GM12878 (cell line): ENCODE measurements at regions not wholly inside any gene's neighbourhood (a gene's known extent, or its start where the extent isn't known, plus 50 kb on each side); places are given as distances from the start of the nearest gene placed in this dataset.
"Not testable (repeated sequence)": the region's sequence is repeated elsewhere in the genome, so short reads cannot be mapped to it uniquely, and the experiment has no call there.

ENCODE experiments used
- ATAC-seq: fragments of 200-7000 bp; cut with Tn5 transposase; 3 replicates; pipeline ENCODE4 v1.9.1; 2020; ENCODE audit warnings: mild to moderate bottlenecking, moderate library complexity
- BruUV-seq: library from RNA; stranded (reverse); fragments of 400-500 nt; replicated peaks from 2 replicates; lab custom pipeline; 2021; lab: Mats Ljungman, UMichigan
- CTCF ChIA-PET: fragments of 300-600 bp; sonication (Branson Sonifier 250); formaldehyde crosslinking; extraction: SDS; loops from one replicate; lab custom pipeline; 2021; ENCODE audit warnings: inconsistent platforms; lab: Yijun Ruan, JAX
- POLR2A ChIA-PET: fragments of 350-600 bp; formaldehyde crosslinking; extraction: SDS; loops from one replicate; lab custom pipeline; 2021; ENCODE audit warnings: inconsistent platforms; lab: Charles Lee
- RAD21 ChIA-PET: fragments of 300-600 bp; sonication (Branson Sonifier 250); formaldehyde crosslinking; loops from one replicate; lab custom pipeline; 2023; ENCODE audit warnings: antibody characterized with exemption; ENCODE audit not compliant: unreplicated experiment; lab: Charles Lee
- SMC1A ChIA-PET: fragments of 300-600 bp; sonication (Branson Sonifier 250); formaldehyde crosslinking; loops from one replicate; lab custom pipeline; 2023; ENCODE audit not compliant: unreplicated experiment, uncharacterized antibody; lab: Charles Lee
- DNase-seq: peaks from one replicate; pipeline ENCODE4 v3.0.0-alpha.2; 2011; ENCODE audit warnings: low read depth, low spot score
- FAIRE-seq: peaks from 3 replicates; lab custom pipeline; 2011; peaks lifted over from hg19 to GRCh38; lab: Jason Lieb, UNC
- H2AFZ ChIP-seq: 2 replicates; pipeline ENCODE4 v1.6.0; 2011; ENCODE audit warnings: low read depth, low read length, control low read depth; ENCODE audit not compliant: control insufficient read depth
- H3K27ac ChIP-seq: 2 replicates; pipeline ENCODE4 v1.5.1; 2011; ENCODE audit warnings: control low read depth; ENCODE audit not compliant: control insufficient read depth, insufficient read depth
- H3K27me3 ChIP-seq, 2 experiments: replicated peaks in 1 of 2; 2 replicates each; pipeline versions ENCODE4 v1.6.0 to v1.6.1; 2011; ENCODE audit warnings: low read length in 1 of 2; ENCODE audit not compliant: control insufficient read depth in 2 of 2, insufficient read depth in 2 of 2
- H3K36me3 ChIP-seq, 2 experiments: 2 replicates each; pipeline ENCODE4 v1.5.1; 2011; ENCODE audit warnings: low read length in 1 of 2; ENCODE audit not compliant: control insufficient read depth in 2 of 2, insufficient read depth in 2 of 2
- H3K4me1 ChIP-seq: 2 replicates; pipeline ENCODE4 v1.6.1; 2011; ENCODE audit warnings: mild to moderate bottlenecking, low read length, moderate library complexity, mixed read lengths; ENCODE audit not compliant: control insufficient read depth, insufficient read depth
- H3K4me2 ChIP-seq: 2 replicates; pipeline ENCODE4 v1.6.0; 2011; ENCODE audit warnings: control low read depth; ENCODE audit not compliant: control insufficient read depth, insufficient read depth
- H3K4me3 ChIP-seq: fragments of 200-600 bp; sonication (generic); 2 replicates; pipeline ENCODE4 v1.5.1; 2016
- H3K79me2 ChIP-seq: 2 replicates; pipeline ENCODE4 v1.6.0; 2011; ENCODE audit warnings: low read length; ENCODE audit not compliant: control insufficient read depth, insufficient read depth
- H3K9ac ChIP-seq: 2 replicates; pipeline ENCODE4 v1.8.0; 2011; ENCODE audit warnings: low read length, control low read depth, mixed read lengths; ENCODE audit not compliant: control insufficient read depth, insufficient read depth
- H3K9me3 ChIP-seq: replicated peaks from 3 replicates; pipeline ENCODE4 v1.5.1; 2011; ENCODE audit warnings: mild to moderate bottlenecking, low read length; ENCODE audit not compliant: control insufficient read depth, insufficient read depth
- H4K20me1 ChIP-seq: 2 replicates; pipeline ENCODE4 v1.6.0; 2011; ENCODE audit not compliant: control insufficient read depth, insufficient read depth
- ASH2L ChIP-seq: fragments of 300-600, 200-600 bp; sonication (generic); IDR thresholded peaks from 2 replicates; pipeline ENCODE4 v1.6.1; 2017; ENCODE audit warnings: low read depth, mild to moderate bottlenecking, borderline replicate concordance
- BCL11A ChIP-seq: IDR thresholded peaks from 2 replicates; pipeline ENCODE4 v1.6.1; 2011; ENCODE audit warnings: low read depth, low read length
- HDGF ChIP-seq: fragments of 450-650 bp; IDR thresholded peaks from 2 replicates; pipeline ENCODE4 v1.6.1; 2016; ENCODE audit warnings: antibody characterized with exemption
- IKZF2 ChIP-seq, 2 experiments: fragments of 450-650 bp; IDR thresholded peaks; 2 replicates each; pipeline ENCODE4 v1.6.1; 2017; ENCODE audit warnings: mild to moderate bottlenecking in 2 of 2, moderate library complexity in 2 of 2
- NFIC ChIP-seq: IDR thresholded peaks from 2 replicates; pipeline ENCODE4 v1.6.1; 2012; ENCODE audit warnings: low read depth, mild to moderate bottlenecking, inconsistent platforms, low read length, moderate library complexity
- PAX5 ChIP-seq: IDR thresholded peaks from 2 replicates; pipeline ENCODE4 v1.6.1; 2011; ENCODE audit warnings: low read depth, low read length, borderline replicate concordance
- YY1 ChIP-seq: IDR thresholded peaks from 2 replicates; pipeline ENCODE4 v1.6.1; 2011; ENCODE audit warnings: low read depth, mild to moderate bottlenecking, low read length
- ZNF687 ChIP-seq: fragments of 450-650 bp; IDR thresholded peaks from 2 replicates; pipeline ENCODE4 v1.6.1; 2017; ENCODE audit warnings: mild to moderate bottlenecking, moderate library complexity
- WGBS: methylation state at CpG from one replicate; pipeline ENCODE4 v1.1.6; 2016; ENCODE audit warnings: low lambda C conversion rate; ENCODE audit not compliant: insufficient replicate concordance, insufficient coverage; ENCODE audit errors: missing lambda C conversion rate; 5-methylcytosine and 5-hydroxymethylcytosine counted together
- in situ Hi-C: fragments of 300-500 bp; cut with MboI; formaldehyde crosslinking; loops from 9 replicates; pipeline ENCODE4 v1.14.3; 2018; ENCODE audit warnings: mixed read lengths
- intact Hi-C: fragments of 100-400 bp; cut with micrococcal nuclease; formaldehyde crosslinking; loops from one replicate; pipeline ENCODE4 v1.14.2; 2022; ENCODE audit not compliant: unreplicated experiment

GRCh38 chr2:48050711-48051110 lies 144.4 kb upstream of the FBXO11 start:
- ATAC-seq (no peak), DNase-seq (no peak), FAIRE-seq (no peak)
- ChIA-PET POLR2A (no interaction called here), RAD21 (no interaction called here), CTCF (no interaction called here), SMC1A (no interaction called here)
- Histone ChIP-seq H2AFZ (no peak overlapping the region), H3K4me3 (no peak overlapping the region), H3K9me3 (no peaks in the 10 kb centered on the region), H3K27me3 (no peaks in the 10 kb centered on the region), H3K4me2 (no peak overlapping the region), H3K79me2 (no peaks in the 10 kb centered on the region), H3K36me3 (no peaks in the 10 kb centered on the region), H4K20me1 (no peaks in the 10 kb centered on the region), H3K9ac (no peak overlapping the region), H3K27ac (no peak overlapping the region), H3K4me1 (peaks cover under 1% of the 10 kb centered on the region; the same call in 1 of the 2 replicates)
- WGBS = 30% methylated on average over 5 of the region's 5 CpGs
- TF ChIP-seq BCL11A = no peak
- intact Hi-C loops = no loop called here
- in situ Hi-C loops = no loop called here
- no TSS peak for BruUV-seq

DNA sequence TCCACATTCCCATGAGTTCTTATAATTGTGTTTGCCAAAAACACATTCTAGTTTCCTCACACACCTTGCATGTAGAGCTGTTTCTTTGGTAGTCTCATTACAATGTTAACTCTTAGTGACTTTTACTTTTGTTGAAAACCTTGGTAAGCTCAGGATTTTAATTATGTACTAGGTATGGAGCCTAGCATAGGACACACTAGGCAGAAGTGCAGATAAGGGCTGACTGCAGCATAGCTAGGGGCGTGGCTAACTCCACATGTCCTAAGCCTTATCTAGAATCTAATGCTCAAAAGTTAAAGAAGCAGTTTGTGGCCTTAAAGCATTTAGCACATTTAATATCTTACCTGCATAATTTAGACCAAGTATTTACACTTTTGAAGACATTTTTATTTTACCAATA lies 153.7 kb upstream of the FBXO11 start:
- intact Hi-C loops (no loop called here), in situ Hi-C loops (no loop called here)
- SMC1A ChIA-PET = no interaction called here
- H3K36me3 ChIP-seq = no peaks in the 10 kb centered on the region
- DNase-seq (no peak), ATAC-seq (no peak), FAIRE-seq (no peak)
- H3K4me1 ChIP-seq = no peaks in the 10 kb centered on the region
- H3K79me2 ChIP-seq = no peaks in the 10 kb centered on the region
- no peak overlapping the region for H3K4me3 ChIP-seq
- no peaks in the 10 kb centered on the region for H4K20me1 ChIP-seq
- BruUV-seq = no TSS peak
- H3K27me3 ChIP-seq = no peaks in the 10 kb centered on the region
- CTCF ChIA-PET = no interaction called here
- H3K4me2 ChIP-seq = no peak overlapping the region
- TF ChIP-seq PAX5 (no peak), YY1 (no peak), IKZF2 (IDR thresholded peaks at IDR 0.05) (no peak), NFIC (no peak), HDGF (no peak), ZNF687 (no peak), ASH2L (no peak)
- no peak overlapping the region for H2AFZ ChIP-seq
- POLR2A ChIA-PET = no interaction called here
- no peak overlapping the region for H3K27ac ChIP-seq
- no peaks in the 10 kb centered on the region for H3K9me3 ChIP-seq
- WGBS = 0% methylated on average over 1 of the region's 1 CpG
- RAD21 ChIA-PET = no interaction called here
- H3K9ac ChIP-seq = no peak overlapping the region

DNA sequence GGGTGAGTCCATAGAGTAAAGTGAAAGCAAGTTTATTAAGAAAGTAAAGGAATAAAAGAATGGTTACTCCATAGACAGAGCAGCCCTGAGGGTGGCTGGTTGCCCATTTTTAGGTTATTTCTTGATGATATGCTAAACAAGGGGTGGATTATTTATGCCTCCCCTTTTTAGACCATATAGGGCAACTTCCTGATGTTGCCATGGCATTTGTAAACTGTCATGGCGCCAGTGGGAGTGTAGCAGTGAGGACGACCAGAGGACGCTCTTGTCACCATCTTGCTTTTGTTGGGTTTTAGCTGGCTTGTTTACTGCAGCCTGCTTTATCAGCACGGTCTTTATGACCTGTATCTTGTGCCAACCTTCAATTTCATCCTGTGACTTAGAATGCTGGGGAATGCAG lies 155.4 kb upstream of the FBXO11 start:
- in situ Hi-C loops, DNase-seq, POLR2A ChIA-PET: not testable (repeated sequence)

More for the DNA sequence above, 155.4 kb upstream of the FBXO11 start:
- SMC1A ChIA-PET, H3K9me3 ChIP-seq, RAD21 ChIA-PET, FAIRE-seq, H3K9ac ChIP-seq, H3K27ac ChIP-seq, H3K4me1 ChIP-seq, H3K4me3 ChIP-seq, H2AFZ ChIP-seq, BruUV-seq, CTCF ChIA-PET, ATAC-seq, intact Hi-C loops, H3K27me3 ChIP-seq, H3K79me2 ChIP-seq, H3K4me2 ChIP-seq, H4K20me1 ChIP-seq, H3K36me3 ChIP-seq: not testable (repeated sequence)
- 25% methylated on average over 4 of the region's 4 CpGs for WGBS
